GM19324 (cell line): ENCODE measurements at regions not wholly inside any gene's neighbourhood (a gene's known extent, or its start where the extent isn't known, plus 50 kb on each side); places are given as distances from the start of the nearest gene placed in this dataset.

ENCODE experiments used
- ATAC-seq: cut with Tn5 transposase; IDR thresholded peaks from one replicate; pipeline ENCODE4 v1.9.1; 2021; ENCODE audit warnings: mild to moderate bottlenecking, moderate library complexity; ENCODE audit not compliant: unreplicated experiment, low FRiP score

DNA sequence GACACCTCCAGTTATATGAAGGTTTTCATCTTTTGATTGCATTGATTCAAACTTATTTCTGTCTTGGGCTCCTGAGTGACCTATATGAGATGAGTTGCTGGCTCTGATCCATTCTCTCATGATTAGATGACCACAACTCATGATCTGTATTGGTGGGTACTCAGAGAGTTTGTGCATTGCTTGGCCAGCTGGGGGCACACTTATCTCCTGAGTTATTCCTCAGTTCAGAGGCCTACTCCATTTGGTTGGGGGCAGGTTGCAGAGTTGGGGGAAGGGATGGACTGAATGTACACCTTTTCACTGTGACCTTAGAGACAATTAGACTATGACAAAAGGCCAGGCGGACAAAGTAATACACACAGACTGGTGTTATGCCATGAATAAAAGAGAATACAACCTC is 166.2 kb upstream of the SEMA6D start:
- no peak for ATAC-seq

DNA sequence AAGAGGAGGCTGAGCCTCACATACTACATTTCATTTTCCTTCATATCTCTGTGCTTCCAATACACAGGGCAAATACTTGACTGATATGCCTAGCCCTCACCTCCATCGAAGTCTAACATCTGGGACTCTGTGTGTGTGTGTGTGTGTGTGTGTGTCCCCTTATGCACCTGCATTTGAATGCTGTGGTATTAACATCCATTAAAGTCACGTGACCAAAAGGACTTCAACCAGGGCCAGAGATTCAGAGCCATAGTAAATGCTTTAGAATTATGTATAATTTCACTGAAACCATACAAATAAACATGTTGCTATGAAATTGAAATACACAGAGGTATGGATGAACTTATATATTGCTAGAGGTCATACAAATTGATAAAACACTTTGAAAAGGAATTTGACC is 165.8 kb upstream of the SEMA6D start:
- no peak for ATAC-seq

DNA sequence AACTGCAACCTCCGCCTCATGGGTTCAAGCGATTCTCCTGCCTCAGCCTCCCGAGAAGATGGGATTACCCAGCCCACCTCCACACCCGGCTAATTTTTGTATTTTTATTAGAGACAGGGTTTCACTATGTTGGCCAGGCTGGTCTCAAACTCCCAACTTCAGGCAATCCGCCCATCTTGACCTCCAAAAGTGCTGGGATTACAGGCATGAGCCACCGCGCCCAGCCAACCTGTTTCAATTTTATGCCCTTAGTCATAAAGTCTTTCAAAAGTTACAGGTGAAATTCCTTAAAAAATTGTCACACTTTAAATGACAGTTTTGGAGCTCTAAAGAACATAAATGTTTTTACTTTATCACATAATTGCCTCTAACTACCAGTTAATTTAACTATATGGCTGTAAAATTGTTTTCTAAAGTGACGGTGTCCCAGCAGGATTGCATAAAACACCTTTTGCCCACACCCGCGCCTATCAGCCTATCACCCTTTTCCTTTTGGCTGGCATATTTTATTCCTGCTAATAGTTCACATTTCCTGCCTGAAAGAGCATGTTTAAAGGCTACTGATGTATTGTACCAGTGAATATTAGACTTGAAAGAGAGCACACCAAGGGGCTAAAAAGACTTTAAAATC is 164.2 kb upstream of the SEMA6D start:
- ATAC-seq = no peak

DNA sequence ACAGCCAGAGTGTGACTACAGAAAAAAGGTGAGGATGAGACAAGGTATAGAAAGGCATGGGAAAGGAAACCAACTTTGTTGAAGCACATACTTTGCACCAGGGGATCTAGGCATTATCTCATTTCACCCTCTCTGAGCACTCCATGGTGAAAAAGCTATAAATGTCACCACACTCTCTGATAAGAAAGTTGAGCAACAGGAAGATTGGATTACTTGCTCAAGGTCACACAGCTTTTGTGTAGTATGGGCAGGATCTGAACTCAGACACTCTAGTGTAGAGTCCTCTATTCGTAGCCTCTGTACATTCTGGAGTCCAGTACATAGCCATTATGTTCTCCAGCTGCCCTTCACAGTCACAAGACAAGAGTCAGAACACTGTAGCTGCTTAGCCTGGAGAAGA is 163.4 kb upstream of the SEMA6D start:
- no peak for ATAC-seq

DNA sequence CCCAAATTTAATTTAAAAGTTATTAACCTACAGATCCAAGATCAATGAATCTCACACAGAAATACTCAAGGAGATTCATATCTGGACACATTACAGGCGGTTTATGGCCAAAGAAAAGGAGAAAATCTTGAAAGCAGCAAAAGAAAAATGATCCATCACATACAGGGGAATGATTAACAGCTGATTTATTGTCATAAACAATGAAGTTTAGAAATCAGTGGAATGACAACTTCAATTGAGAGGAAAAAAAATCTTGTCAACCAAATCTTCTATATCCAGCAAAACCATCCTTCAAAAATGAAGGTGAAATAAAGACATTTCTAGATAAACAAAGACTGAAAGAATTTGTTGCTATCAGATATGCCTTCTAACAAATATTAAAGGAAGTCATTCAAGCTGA is 156.2 kb upstream of the SEMA6D start:
- no peak for ATAC-seq

- ATAC-seq = no peak
Measured at GRCh38 chr15:47565949-47566348, 151.4 kb upstream of the SEMA6D start.

DNA sequence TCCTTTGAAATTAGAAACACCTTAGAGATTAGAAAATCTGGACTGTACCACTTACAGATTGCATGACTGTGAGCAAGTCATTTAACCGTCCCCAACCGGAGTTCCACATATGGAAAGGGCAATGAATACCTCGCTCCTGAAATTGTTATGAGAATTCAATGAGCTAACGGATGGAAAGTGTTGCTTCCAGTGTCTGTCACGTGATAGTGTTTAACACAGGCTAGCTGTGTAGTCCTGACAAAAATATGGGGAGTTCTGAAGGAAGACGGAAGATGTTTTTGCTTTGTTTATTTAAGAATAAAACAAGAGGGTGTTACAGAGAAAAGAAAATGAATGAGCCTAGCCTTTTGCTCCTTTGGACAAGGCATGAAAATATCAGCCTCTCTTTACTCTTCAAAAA is 150.7 kb upstream of the SEMA6D start:
- ATAC-seq = no peak

GRCh38 chr15:47568030-47568429 is 149.3 kb upstream of the SEMA6D start:
- no peak for ATAC-seq

GRCh38 chr15:47570044-47570443 is 147.3 kb upstream of the SEMA6D start:
- ATAC-seq = no peak

- no peak for ATAC-seq
Measured at GRCh38 chr15:47570451-47570850, 146.9 kb upstream of the SEMA6D start.

DNA sequence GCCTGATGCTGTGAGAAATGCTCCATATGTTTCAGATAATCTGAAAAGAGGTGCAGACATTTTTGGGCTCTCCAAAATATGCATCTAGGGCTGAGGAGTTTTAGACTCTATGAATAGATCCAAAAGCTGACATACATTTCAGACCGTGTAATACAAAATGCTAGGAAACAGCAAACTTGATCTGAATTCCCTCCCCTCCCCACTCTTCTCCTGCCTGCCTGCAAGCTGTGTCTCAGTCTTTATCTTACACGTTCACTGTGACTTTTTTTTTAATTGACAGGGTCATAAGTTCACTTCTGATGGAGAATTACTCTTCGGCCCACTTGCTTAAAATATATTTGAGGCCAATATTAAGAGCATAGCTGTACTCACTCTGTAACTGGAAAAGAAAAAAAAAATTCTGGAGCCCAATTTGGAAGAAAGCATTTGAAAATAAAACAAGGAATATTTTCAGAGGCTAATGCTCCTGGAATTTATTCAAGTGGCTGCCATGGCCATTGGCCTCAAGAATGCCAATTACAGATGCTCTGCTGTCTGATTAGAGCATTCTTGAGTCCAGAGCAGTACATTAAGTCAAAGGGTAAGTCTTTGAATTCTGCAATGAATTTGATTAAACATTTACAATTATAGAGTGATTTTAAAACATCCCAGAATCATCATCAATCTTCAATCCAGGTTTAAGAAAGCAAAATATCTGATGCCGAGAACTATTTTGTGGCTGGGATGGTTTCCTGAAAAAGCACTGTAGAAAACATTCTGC is 146.2 kb upstream of the SEMA6D start:
- ATAC-seq = no peak

- no peak for ATAC-seq
Measured at GRCh38 chr15:47573673-47574072, 143.6 kb upstream of the SEMA6D start.

DNA sequence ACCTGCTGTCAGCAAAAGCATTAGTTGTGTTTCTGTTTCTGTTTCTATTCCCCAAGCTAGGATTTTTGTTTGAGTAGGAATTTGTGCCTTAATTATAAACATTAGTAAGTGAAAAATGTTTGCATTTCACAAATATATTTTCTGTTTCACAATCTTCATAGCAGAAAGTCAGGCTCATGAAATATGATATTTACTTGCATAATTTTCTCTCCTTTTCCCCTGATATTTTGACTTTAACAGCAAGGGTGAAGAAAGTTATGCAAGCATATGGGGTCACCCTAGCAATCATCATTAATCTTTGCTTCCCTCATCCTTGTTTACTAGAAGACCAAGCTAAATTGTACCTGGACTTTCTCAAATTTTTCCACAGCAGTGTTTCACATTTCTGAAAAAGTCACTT is 140.3 kb upstream of the SEMA6D start:
- no peak for ATAC-seq

GRCh38 chr15:47577461-47577860 is 139.8 kb upstream of the SEMA6D start:
- no peak for ATAC-seq

GRCh38 chr15:47582233-47582632 is 135.1 kb upstream of the SEMA6D start:
- no peak for ATAC-seq

DNA sequence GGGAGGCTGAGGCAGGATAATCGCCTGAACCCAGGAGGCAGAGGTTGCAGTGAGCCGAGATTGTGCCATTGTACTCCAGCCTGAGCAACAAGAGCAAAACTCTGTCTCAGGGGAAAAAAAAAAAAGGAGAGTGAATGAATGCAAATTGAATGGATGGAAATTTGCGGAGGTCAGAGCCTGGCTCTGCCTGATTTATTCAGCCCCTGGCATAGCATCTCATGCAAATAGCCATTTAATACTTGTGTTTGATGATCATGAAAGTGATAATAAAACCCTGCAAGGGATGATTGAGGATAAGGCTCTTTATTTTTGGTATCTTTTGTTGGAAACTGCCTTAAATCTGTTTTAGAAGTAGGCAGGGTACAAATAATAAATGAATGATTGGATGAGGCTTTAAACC is 133.0 kb upstream of the SEMA6D start:
- ATAC-seq = no peak

GRCh38 chr15:47586653-47587224 is 130.6 kb upstream of the SEMA6D start:
- no peak for ATAC-seq

DNA sequence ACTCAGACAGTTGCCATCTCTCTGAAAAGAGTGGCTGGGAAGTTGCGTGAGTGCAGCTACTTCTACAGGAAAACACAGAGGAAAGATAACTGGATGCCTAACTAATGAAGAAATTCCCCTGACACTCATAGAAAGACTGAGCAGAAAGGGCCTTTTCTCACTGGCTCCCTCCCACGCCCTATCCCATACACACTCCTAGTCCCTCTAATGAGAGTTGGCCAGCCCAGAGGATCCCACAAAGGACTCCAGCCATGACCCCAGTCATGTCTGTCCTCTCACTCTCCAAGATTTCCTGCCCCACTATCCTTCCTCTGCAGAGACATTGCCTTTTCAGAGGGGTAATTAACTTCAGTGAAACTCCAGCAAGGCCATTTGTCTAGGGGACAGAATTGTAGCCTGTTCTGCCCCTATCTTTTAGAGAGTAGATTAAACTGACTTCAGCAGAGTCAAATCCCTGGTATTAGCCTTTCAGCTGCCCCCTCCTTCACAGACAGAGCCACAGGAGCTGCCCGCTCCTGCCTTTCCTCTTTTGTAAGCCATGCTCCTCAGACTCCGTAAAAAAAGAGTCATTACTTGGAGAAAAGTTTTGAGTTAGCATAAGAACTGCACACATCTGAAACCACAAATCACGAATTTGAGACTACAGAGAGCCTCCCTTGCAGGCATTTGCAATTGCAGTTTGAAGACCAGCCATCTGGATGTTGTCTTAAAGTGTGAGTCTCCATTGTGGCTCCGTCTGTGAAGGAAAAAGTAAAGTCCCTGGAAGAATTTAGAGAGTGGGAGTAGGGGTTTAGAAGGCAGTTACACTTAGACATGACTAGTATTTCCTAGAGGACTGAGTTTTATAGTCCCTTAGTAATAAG is 129.1 kb upstream of the SEMA6D start:
- ATAC-seq = no peak

- no peak for ATAC-seq
Measured at GRCh38 chr15:47588958-47589357, 128.3 kb upstream of the SEMA6D start.

DNA sequence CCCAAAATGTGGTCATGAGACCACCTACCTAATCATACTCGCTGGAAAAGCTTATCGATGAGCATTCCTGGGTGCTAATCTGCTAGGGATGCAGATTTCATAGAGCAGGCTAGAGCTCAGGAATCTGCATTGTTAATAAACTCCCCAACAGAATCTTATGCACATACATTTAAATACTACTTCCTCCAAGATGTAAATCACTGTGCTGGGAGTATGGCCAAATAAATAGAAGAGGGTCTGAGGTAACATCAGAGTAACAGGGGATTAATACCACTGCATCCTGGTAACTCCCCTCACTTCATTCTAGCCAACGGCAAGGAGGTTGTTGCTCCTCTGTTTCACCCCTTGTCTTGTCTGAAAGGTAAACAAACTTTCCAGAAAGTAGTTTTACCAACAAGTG is 118.3 kb upstream of the SEMA6D start:
- no peak for ATAC-seq

DNA sequence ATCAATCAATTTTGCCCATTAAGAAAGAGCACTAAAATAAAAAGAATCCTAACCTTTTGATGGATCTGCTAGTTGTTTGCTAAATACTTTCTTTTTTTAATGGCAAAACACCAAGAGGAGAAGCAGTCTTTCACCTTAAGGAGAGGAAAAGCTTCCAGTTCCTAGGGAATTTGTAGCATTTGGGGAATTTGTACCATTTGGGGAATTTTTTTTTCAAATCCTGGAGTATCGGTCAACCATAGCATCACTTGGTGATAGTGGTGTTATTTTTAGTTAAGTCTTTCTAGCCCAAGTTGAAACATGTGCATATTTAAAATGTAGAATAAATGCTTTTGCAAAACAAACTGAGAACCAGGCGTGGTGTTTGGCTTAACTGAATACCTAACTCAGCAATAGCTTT is 117.5 kb upstream of the SEMA6D start:
- no peak for ATAC-seq
